VCaP (cell line): ENCODE measurements at regions not wholly inside any gene's neighbourhood (a gene's known extent, or its start where the extent isn't known, plus 50 kb on each side); places are given as distances from the start of the nearest gene placed in this dataset.

Experiments
- H3K27ac ChIP-seq: fragments of 450-650 bp; 2 replicates; pipeline ENCODE4 v1.5.1; 2017
- CTCF ChIP-seq: fragments of 450-650 bp; conservative IDR thresholded peaks from 2 replicates; pipeline ENCODE4 v1.5.1; 2017; ENCODE audit warnings: mild to moderate bottlenecking, moderate library complexity

GRCh38 chr4:187357045-187357643 is 633.5 kb upstream of the FAT1 start:
- TF ChIP-seq CTCF: no peak
- no peak overlapping the region for H3K27ac ChIP-seq

- no peak for TF ChIP-seq CTCF
- H3K27ac ChIP-seq: no peak overlapping the region
Observed at GRCh38 chr4:187357821-187358220, 634.2 kb upstream of the FAT1 start.

- no peak overlapping the region for H3K27ac ChIP-seq
- no peak for TF ChIP-seq CTCF
Observed at GRCh38 chr4:187362937-187363857, 632.4 kb upstream of the ZFP42 start.

- TF ChIP-seq CTCF: no peak
- no peak overlapping the region for H3K27ac ChIP-seq
Observed at GRCh38 chr4:187364401-187364800, 631.2 kb upstream of the ZFP42 start.

- no peak for TF ChIP-seq CTCF
- H3K27ac ChIP-seq: no peak overlapping the region
Observed at GRCh38 chr4:187364851-187365250, 630.7 kb upstream of the ZFP42 start.

- TF ChIP-seq CTCF: no peak
- H3K27ac ChIP-seq: no peak overlapping the region
Observed at GRCh38 chr4:187366530-187366929, 629.0 kb upstream of the ZFP42 start.

GRCh38 chr4:187370918-187371317 is 624.7 kb upstream of the ZFP42 start:
- H3K27ac ChIP-seq: no peak overlapping the region
- TF ChIP-seq CTCF: no peak
